Lower lobe of right lung (tissue), 2 donors: ENCODE measurements at regions not wholly inside any gene's neighbourhood (a gene's known extent, or its start where the extent isn't known, plus 50 kb on each side); places are given as distances from the start of the nearest gene placed in this dataset.
A peak's percentile ranks its signal among the peaks of the same experiment; 100 is the strongest.

Experiments used
- ATAC-seq, 2 donors: fragments of 200-7000 bp; cut with Tn5 transposase; one replicate each; pipeline ENCODE4 v1.9.1; 2020 to 2022; ENCODE audit warnings: mild to moderate bottlenecking in 2 of 2, moderate library complexity in 2 of 2
- DNase-seq: peaks from one replicate; pipeline ENCODE4 v3.0.0-alpha.2; 2020
- H3K27ac ChIP-seq: fragments of 200-600 bp; one replicate; pipeline ENCODE4 v1.8.0; 2022
- H3K27me3 ChIP-seq: fragments of 200-600 bp; one replicate; pipeline ENCODE4 v1.8.0; 2022; ENCODE audit warnings: low read depth
- H3K36me3 ChIP-seq: fragments of 200-600 bp; one replicate; pipeline ENCODE4 v1.8.0; 2022; ENCODE audit warnings: mild to moderate bottlenecking
- H3K4me1 ChIP-seq: fragments of 200-600 bp; one replicate; pipeline ENCODE4 v1.8.0; 2022
- H3K4me3 ChIP-seq: fragments of 200-600 bp; one replicate; pipeline ENCODE4 v1.8.0; 2022; ENCODE audit warnings: mild to moderate bottlenecking
- H3K9me3 ChIP-seq: fragments of 200-600 bp; one replicate; pipeline ENCODE4 v1.8.0; 2022
- intact Hi-C: fragments of 100-400 bp; cut with DNase I; formaldehyde crosslinking; loops from one replicate; pipeline ENCODE4 v1.11.0; 2022
- TF ChIP-seq, protein P1 (sequence below): fragments of 200-600 bp; IDR thresholded peaks from one replicate; pipeline ENCODE4 v1.8.0; 2022; ENCODE audit warnings: antibody characterized with exemption, mild to moderate bottlenecking
- donor health status: DM: no; HTN: yes; CAD: no; lungs with severe emphysema.

DNA sequence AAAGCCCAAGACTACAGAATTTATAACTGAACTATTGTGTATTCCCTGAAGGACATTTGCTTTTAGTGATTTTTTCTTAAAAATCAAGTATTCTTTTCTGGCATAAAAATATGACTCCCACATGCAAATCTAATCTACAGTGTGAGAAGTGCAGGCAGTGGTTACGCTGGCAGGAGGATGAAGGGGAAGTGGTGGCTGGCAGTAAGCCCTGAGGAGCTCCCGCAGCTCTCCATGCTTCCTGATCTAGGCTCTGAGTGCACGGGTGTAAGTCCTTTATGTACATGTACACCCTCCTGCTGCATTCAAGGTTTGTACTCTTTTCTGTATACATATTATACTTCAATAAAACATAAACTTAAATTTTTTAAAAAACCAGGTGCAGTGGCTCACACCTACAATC is 67.5 kb upstream of the PRDX6 start:
- intact Hi-C loops, result no loop called here
- Histone ChIP-seq H3K27ac (no peak overlapping the region), H3K27me3 (no peaks in the 10 kb centered on the region), H3K4me3 (no peak overlapping the region), H3K36me3 (no peaks in the 10 kb centered on the region), H3K9me3 (no peaks in the 10 kb centered on the region), H3K4me1 (peaks cover 25% of the 10 kb centered on the region)
- TF ChIP-seq, protein P1, sequence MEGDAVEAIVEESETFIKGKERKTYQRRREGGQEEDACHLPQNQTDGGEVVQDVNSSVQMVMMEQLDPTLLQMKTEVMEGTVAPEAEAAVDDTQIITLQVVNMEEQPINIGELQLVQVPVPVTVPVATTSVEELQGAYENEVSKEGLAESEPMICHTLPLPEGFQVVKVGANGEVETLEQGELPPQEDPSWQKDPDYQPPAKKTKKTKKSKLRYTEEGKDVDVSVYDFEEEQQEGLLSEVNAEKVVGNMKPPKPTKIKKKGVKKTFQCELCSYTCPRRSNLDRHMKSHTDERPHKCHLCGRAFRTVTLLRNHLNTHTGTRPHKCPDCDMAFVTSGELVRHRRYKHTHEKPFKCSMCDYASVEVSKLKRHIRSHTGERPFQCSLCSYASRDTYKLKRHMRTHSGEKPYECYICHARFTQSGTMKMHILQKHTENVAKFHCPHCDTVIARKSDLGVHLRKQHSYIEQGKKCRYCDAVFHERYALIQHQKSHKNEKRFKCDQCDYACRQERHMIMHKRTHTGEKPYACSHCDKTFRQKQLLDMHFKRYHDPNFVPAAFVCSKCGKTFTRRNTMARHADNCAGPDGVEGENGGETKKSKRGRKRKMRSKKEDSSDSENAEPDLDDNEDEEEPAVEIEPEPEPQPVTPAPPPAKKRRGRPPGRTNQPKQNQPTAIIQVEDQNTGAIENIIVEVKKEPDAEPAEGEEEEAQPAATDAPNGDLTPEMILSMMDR, result no peak
- DNase-seq (peak; percentile 66), ATAC-seq (peak; percentile 73 to 81)

- TF ChIP-seq, protein P1, result no peak
- DNase-seq, result no peak
- intact Hi-C loops, result no loop called here
- H3K36me3 ChIP-seq, result no peaks in the 10 kb centered on the region
- ATAC-seq, result no peak
- no peaks in the 10 kb centered on the region for H3K27me3 ChIP-seq
- no peak overlapping the region for H3K4me3 ChIP-seq
- H3K9me3 ChIP-seq, result no peaks in the 10 kb centered on the region
- no peak overlapping the region for H3K27ac ChIP-seq
- H3K4me1 ChIP-seq, result peaks cover 25% of the 10 kb centered on the region
Measured at GRCh38 chr1:173410133-173410793, 66.9 kb upstream of the PRDX6 start.

- TF ChIP-seq, protein P1, result no peak
- H3K9me3 ChIP-seq, result no peaks in the 10 kb centered on the region
- intact Hi-C loops, result no loop called here
- ATAC-seq (peak in 1 of 2 donors; percentile 7), DNase-seq (no peak)
- no peak overlapping the region for H3K4me3 ChIP-seq
- H3K27ac ChIP-seq, result no peak overlapping the region
- peaks cover 25% of the 10 kb centered on the region for H3K4me1 ChIP-seq
- no peaks in the 10 kb centered on the region for H3K36me3 ChIP-seq
- no peaks in the 10 kb centered on the region for H3K27me3 ChIP-seq
Measured at GRCh38 chr1:173410794-173411236, 66.3 kb upstream of the PRDX6 start.

- peaks cover 3% of the 10 kb centered on the region for H3K36me3 ChIP-seq
- H3K27ac ChIP-seq, result no peak overlapping the region
- H3K27me3 ChIP-seq, result no peaks in the 10 kb centered on the region
- no peaks in the 10 kb centered on the region for H3K9me3 ChIP-seq
- TF ChIP-seq, protein P1, result no peak
- H3K4me1 ChIP-seq, result peaks cover 25% of the 10 kb centered on the region
- intact Hi-C loops, result no loop called here
- ATAC-seq (peak in 1 of 2 donors; percentile 48), DNase-seq (no peak)
- no peak overlapping the region for H3K4me3 ChIP-seq
Measured at GRCh38 chr1:173411835-173412742, 65.0 kb upstream of the PRDX6 start.

- intact Hi-C loops, result no loop called here
- Histone ChIP-seq H3K4me1 (peaks cover 25% of the 10 kb centered on the region), H3K36me3 (peaks cover 3% of the 10 kb centered on the region), H3K4me3 (no peak overlapping the region), H3K27me3 (no peaks in the 10 kb centered on the region), H3K9me3 (no peaks in the 10 kb centered on the region), H3K27ac (no peak overlapping the region)
- TF ChIP-seq, protein P1, result no peak
- DNase-seq, result no peak
- ATAC-seq, result no peak
Measured at GRCh38 chr1:173413271-173413707, 63.8 kb upstream of the PRDX6 start.
